ENCODE measurements at regions not wholly inside any gene's neighbourhood (a gene's known extent, or its start where the extent isn't known, plus 50 kb on each side); places are given as distances from the start of the nearest gene placed in this dataset.
"Not testable (repeated sequence)": the region's sequence is repeated elsewhere in the genome, so short reads cannot be mapped to it uniquely, and the experiment has no call there.

- no peak for DNase-seq
Measured at GRCh38 chr5:165309446-165309845, 1804.0 kb downstream of the MAT2B start.

GRCh38 chr5:165310031-165310430 lies 1804.6 kb downstream of the MAT2B start:
- DNase-seq = no peak

- no peak for DNase-seq
Measured at GRCh38 chr5:165321912-165322311, 1816.5 kb downstream of the MAT2B start.

GRCh38 chr5:165325221-165325620 lies 1819.8 kb downstream of the MAT2B start:
- no peak for DNase-seq

- DNase-seq = no peak
Measured at GRCh38 chr5:165327631-165328030, 1822.2 kb downstream of the MAT2B start.

GRCh38 chr5:165328846-165329245 lies 1823.4 kb downstream of the MAT2B start:
- no peak for DNase-seq

GRCh38 chr5:165333623-165334022 lies 1828.2 kb downstream of the MAT2B start:
- no peak for DNase-seq

GRCh38 chr5:165334201-165334600 lies 1828.8 kb downstream of the MAT2B start:
- DNase-seq = no peak

GRCh38 chr5:165349735-165350134 lies 1844.3 kb downstream of the MAT2B start:
- no peak for DNase-seq

- DNase-seq = no peak
Measured at GRCh38 chr5:165351342-165351741, 1845.9 kb downstream of the MAT2B start.

GRCh38 chr5:165360366-165360765 lies 1854.9 kb downstream of the MAT2B start:
- no peak for DNase-seq

GRCh38 chr5:165360784-165361542 lies 1855.5 kb downstream of the MAT2B start:
- no peak for DNase-seq

GRCh38 chr5:165370233-165370632 lies 1864.8 kb downstream of the MAT2B start:
- DNase-seq = no peak

- DNase-seq = no peak
Measured at GRCh38 chr5:165370794-165371193, 1865.4 kb downstream of the MAT2B start.

- no peak for DNase-seq
Measured at GRCh38 chr5:165375201-165375600, 1869.8 kb downstream of the MAT2B start.

GRCh38 chr5:165393839-165394238 lies 1888.4 kb downstream of the MAT2B start:
- DNase-seq = no peak

- DNase-seq = no peak
Measured at GRCh38 chr5:165397516-165397915, 1892.1 kb downstream of the MAT2B start.

GRCh38 chr5:165400086-165400485 lies 1894.7 kb downstream of the MAT2B start:
- no peak for DNase-seq

GRCh38 chr5:165404917-165405316 lies 1899.5 kb downstream of the MAT2B start:
- DNase-seq = no peak

GRCh38 chr5:165405340-165405739 lies 1899.9 kb downstream of the MAT2B start:
- DNase-seq = no peak

- no peak for DNase-seq
Measured at GRCh38 chr5:165407352-165407751, 1901.9 kb downstream of the MAT2B start.

GRCh38 chr5:165410476-165410875 lies 1905.1 kb downstream of the MAT2B start:
- DNase-seq = no peak

GRCh38 chr5:165411532-165411931 lies 1906.1 kb downstream of the MAT2B start:
- DNase-seq = not testable (repeated sequence)

- no peak for DNase-seq
Measured at GRCh38 chr5:165420493-165420892, 1915.1 kb downstream of the MAT2B start.
